Lower lobe of right lung (tissue), 2 donors: ENCODE measurements at regions not wholly inside any gene's neighbourhood (a gene's known extent, or its start where the extent isn't known, plus 50 kb on each side); places are given as distances from the start of the nearest gene placed in this dataset.

Experiments used
- ATAC-seq, 2 donors: fragments of 200-7000 bp; cut with Tn5 transposase; one replicate each; pipeline ENCODE4 v1.9.1; 2020 to 2022; ENCODE audit warnings: mild to moderate bottlenecking in 2 of 2, moderate library complexity in 2 of 2
- DNase-seq: peaks from one replicate; pipeline ENCODE4 v3.0.0-alpha.2; 2020
- H3K27ac ChIP-seq: fragments of 200-600 bp; one replicate; pipeline ENCODE4 v1.8.0; 2022
- H3K27me3 ChIP-seq: fragments of 200-600 bp; one replicate; pipeline ENCODE4 v1.8.0; 2022; ENCODE audit warnings: low read depth
- H3K36me3 ChIP-seq: fragments of 200-600 bp; one replicate; pipeline ENCODE4 v1.8.0; 2022; ENCODE audit warnings: mild to moderate bottlenecking
- H3K4me1 ChIP-seq: fragments of 200-600 bp; one replicate; pipeline ENCODE4 v1.8.0; 2022
- H3K4me3 ChIP-seq: fragments of 200-600 bp; one replicate; pipeline ENCODE4 v1.8.0; 2022; ENCODE audit warnings: mild to moderate bottlenecking
- H3K9me3 ChIP-seq: fragments of 200-600 bp; one replicate; pipeline ENCODE4 v1.8.0; 2022
- CTCF ChIP-seq: fragments of 200-600 bp; IDR thresholded peaks from one replicate; pipeline ENCODE4 v1.8.0; 2022; ENCODE audit warnings: antibody characterized with exemption, mild to moderate bottlenecking
- intact Hi-C: fragments of 100-400 bp; cut with DNase I; formaldehyde crosslinking; loops from one replicate; pipeline ENCODE4 v1.11.0; 2022
- donor health status: DM: no; HTN: yes; CAD: no; lungs with severe emphysema.

DNA sequence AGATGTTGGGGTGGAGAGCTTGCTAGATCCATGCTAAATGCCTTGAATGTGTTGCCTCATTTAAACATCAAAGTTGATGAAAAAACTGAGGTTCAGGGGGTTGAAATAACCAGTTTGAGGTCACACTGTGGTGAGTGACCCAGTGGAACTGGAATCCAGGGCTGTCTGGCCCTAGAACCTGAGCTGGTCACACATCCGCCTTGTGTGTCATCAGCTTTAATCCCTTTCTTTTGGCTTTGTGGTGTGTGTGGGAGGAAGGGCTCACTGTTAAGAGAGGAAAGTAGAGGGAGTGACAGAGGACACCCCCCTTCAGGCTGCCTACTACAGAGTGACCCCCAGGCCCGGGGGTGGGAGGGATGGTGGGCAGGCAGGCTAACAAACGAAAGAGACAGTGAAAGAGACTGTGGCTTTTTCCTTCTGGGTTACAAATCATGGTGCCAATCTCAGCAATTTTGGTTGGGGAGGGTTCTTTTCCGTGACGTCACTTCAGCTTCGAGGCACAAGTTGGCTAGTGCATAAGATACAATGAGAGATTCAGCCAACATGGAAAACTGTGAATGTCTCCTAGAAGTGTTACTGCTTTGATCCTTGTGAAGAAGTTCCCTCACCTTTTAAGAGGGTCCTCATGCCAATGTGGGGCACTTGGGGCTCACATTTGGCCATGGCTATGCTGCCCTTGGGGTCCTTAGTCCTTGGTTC is 164.9 kb downstream of the DLEU7 start:
- Histone ChIP-seq H3K4me3 (no peak overlapping the region), H3K36me3 (no peaks in the 10 kb centered on the region), H3K4me1 (peaks cover 12% of the 10 kb centered on the region), H3K27ac (no peak overlapping the region), H3K9me3 (no peaks in the 10 kb centered on the region), H3K27me3 (no peaks in the 10 kb centered on the region)
- DNase-seq (no peak), ATAC-seq (no peak)
- TF ChIP-seq CTCF, result no peak
- intact Hi-C loops, result no loop called here

- TF ChIP-seq CTCF, result no peak
- Histone ChIP-seq H3K4me1 (peaks cover 18% of the 10 kb centered on the region), H3K9me3 (no peaks in the 10 kb centered on the region), H3K27me3 (no peaks in the 10 kb centered on the region), H3K4me3 (no peak overlapping the region), H3K27ac (no peak overlapping the region), H3K36me3 (no peaks in the 10 kb centered on the region)
- intact Hi-C loops, result no loop called here
- DNase-seq, result no peak
- no peak for ATAC-seq
Observed at GRCh38 chr13:50679321-50679720, 164.2 kb downstream of the DLEU7 start.

DNA sequence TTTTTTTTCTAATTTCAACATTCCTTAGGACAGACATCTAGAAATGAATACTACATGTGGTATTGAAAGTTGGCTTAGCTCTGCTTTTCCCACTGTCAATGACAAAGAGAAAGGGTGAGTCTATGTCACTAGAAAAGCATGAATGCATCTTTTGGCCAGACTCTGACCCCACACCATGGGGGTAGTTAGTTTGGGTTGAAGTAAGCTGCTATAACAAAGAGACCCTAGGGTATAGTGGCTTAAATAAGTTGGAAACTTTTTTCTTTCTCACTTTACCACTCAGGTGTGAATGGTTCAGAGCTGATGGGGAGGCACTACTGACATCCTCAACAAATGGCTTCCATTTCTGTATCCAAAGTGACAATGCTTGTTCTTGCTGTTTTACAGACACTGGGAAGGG is 161.5 kb downstream of the DLEU7 start:
- no peak for ATAC-seq
- TF ChIP-seq CTCF, result no peak
- Histone ChIP-seq H3K4me3 (no peak overlapping the region), H3K27me3 (no peaks in the 10 kb centered on the region), H3K27ac (no peak overlapping the region), H3K4me1 (peaks cover 36% of the 10 kb centered on the region), H3K36me3 (no peaks in the 10 kb centered on the region), H3K9me3 (no peaks in the 10 kb centered on the region)
- no peak for DNase-seq
- intact Hi-C loops, result no loop called here

GRCh38 chr13:50682966-50683365 is 160.5 kb downstream of the DLEU7 start:
- TF ChIP-seq CTCF, result no peak
- intact Hi-C loops, result no loop called here
- DNase-seq (no peak), ATAC-seq (no peak)
- H3K4me3 ChIP-seq, result no peak overlapping the region
- H3K36me3 ChIP-seq, result no peaks in the 10 kb centered on the region
- H3K27ac ChIP-seq, result no peak overlapping the region
- H3K9me3 ChIP-seq, result no peaks in the 10 kb centered on the region
- peaks cover 27% of the 10 kb centered on the region for H3K4me1 ChIP-seq
- no peaks in the 10 kb centered on the region for H3K27me3 ChIP-seq

- Histone ChIP-seq H3K27ac (no peak overlapping the region), H3K4me3 (no peak overlapping the region), H3K27me3 (no peaks in the 10 kb centered on the region), H3K9me3 (no peaks in the 10 kb centered on the region), H3K36me3 (no peaks in the 10 kb centered on the region), H3K4me1 (peaks cover 26% of the 10 kb centered on the region)
- no peak for TF ChIP-seq CTCF
- intact Hi-C loops, result no loop called here
- ATAC-seq, result peak; percentile 43 to 52
- DNase-seq, result no peak
Observed at GRCh38 chr13:50684366-50684765, 159.1 kb downstream of the DLEU7 start.
